ENCODE measurements at regions not wholly inside any gene's neighbourhood (a gene's known extent, or its start where the extent isn't known, plus 50 kb on each side); places are given as distances from the start of the nearest gene placed in this dataset.

- TF ChIP-seq CTCF (IDR thresholded peaks at IDR 0.05; ENCODE audit: low read depth, low read length) = no peak
Observed at GRCh38 chr6:25060522-25060921, 124.8 kb upstream of the RIPOR2 start.

GRCh38 chr6:25061289-25061936, 125.7 kb upstream of the RIPOR2 start:
- TF ChIP-seq CTCF (IDR thresholded peaks at IDR 0.05; ENCODE audit: low read depth, low read length) = no peak
- no peak for DNase-seq
- Histone ChIP-seq H3K36me3 (no peaks in the 10 kb centered on the region), H3K9me3 (no peaks in the 10 kb centered on the region), H3K4me1 (no peaks in the 10 kb centered on the region), H3K4me3 (ENCODE audit: low read depth, low read length) (no peak overlapping the region), H3K27me3 (no peaks in the 10 kb centered on the region)

More at GRCh38 chr6:25060522-25060921, 124.8 kb upstream of the RIPOR2 start:
- no peaks in the 10 kb centered on the region for H3K9me3 ChIP-seq
- no peak overlapping the region for H3K4me3 ChIP-seq (ENCODE audit: low read depth, low read length)
- no peaks in the 10 kb centered on the region for H3K36me3 ChIP-seq
- DNase-seq = no peak
- no peaks in the 10 kb centered on the region for H3K4me1 ChIP-seq
- no peaks in the 10 kb centered on the region for H3K27me3 ChIP-seq

- Histone ChIP-seq H3K4me1 (no peaks in the 10 kb centered on the region), H3K4me3 (ENCODE audit: low read depth, low read length) (no peak overlapping the region), H3K9me3 (no peaks in the 10 kb centered on the region), H3K27me3 (no peaks in the 10 kb centered on the region), H3K36me3 (no peaks in the 10 kb centered on the region)
- DNase-seq = no peak
- no peak for TF ChIP-seq CTCF (IDR thresholded peaks at IDR 0.05; ENCODE audit: low read depth, low read length)
Observed at GRCh38 chr6:25062070-25062811, 126.5 kb upstream of the RIPOR2 start.

- no peak for TF ChIP-seq CTCF (IDR thresholded peaks at IDR 0.05; ENCODE audit: low read depth, low read length)
- Histone ChIP-seq H3K36me3 (no peaks in the 10 kb centered on the region), H3K27me3 (no peaks in the 10 kb centered on the region), H3K4me3 (ENCODE audit: low read depth, low read length) (no peak overlapping the region), H3K4me1 (no peaks in the 10 kb centered on the region), H3K9me3 (no peaks in the 10 kb centered on the region)
- DNase-seq = no peak
Observed at GRCh38 chr6:25064006-25064405, 128.2 kb upstream of the RIPOR2 start.

- no peaks in the 10 kb centered on the region for H3K4me1 ChIP-seq
- DNase-seq = no peak
- TF ChIP-seq CTCF (IDR thresholded peaks at IDR 0.05; ENCODE audit: low read depth, low read length) = no peak
- no peaks in the 10 kb centered on the region for H3K27me3 ChIP-seq
- H3K9me3 ChIP-seq = no peaks in the 10 kb centered on the region
- H3K4me3 ChIP-seq (ENCODE audit: low read depth, low read length) = no peak overlapping the region
- no peaks in the 10 kb centered on the region for H3K36me3 ChIP-seq
Observed at GRCh38 chr6:25065666-25066065, 129.9 kb upstream of the RIPOR2 start.

DNA sequence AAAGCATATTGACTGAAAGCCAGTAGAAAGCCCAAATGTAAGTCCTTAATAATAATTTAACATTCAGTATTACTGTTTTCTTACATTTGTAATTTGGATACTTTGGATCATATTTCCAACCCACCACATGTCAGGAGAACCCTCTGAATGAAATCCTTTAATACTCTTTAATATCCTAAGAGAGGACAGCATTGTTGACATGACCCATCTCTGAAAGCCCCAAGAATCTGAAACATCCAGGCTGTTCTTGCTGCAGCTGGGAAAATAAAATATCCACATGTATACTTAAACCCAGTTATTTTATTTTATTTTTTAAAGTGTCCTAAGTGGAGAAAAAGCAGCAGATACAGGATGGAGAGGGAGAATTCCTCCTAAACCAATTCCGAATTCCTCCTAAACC, 130.8 kb upstream of the RIPOR2 start:
- TF ChIP-seq CTCF (IDR thresholded peaks at IDR 0.05; ENCODE audit: low read depth, low read length) = no peak
- DNase-seq = no peak
- no peaks in the 10 kb centered on the region for H3K27me3 ChIP-seq
- no peaks in the 10 kb centered on the region for H3K9me3 ChIP-seq
- no peaks in the 10 kb centered on the region for H3K4me1 ChIP-seq
- no peaks in the 10 kb centered on the region for H3K36me3 ChIP-seq
- H3K4me3 ChIP-seq (ENCODE audit: low read depth, low read length) = no peak overlapping the region

Data from BE2C (cell line).